SK-N-SH treated with all-trans-retinoic acid at 6 μM for 48 hours (cell line): ENCODE measurements at regions not wholly inside any gene's neighbourhood (a gene's known extent, or its start where the extent isn't known, plus 50 kb on each side); places are given as distances from the start of the nearest gene placed in this dataset.

Experiments used
- ATAC-seq: fragments of 200-7000 bp; cut with Tn5 transposase; 3 replicates; pipeline ENCODE4 v1.9.1; 2020; ENCODE audit warnings: mild to moderate bottlenecking, moderate library complexity
- ARNTL ChIP-seq: fragments of 450-650 bp; formaldehyde crosslinking; IDR thresholded peaks from 2 replicates; pipeline ENCODE4 v1.5.0; 2020; ENCODE audit warnings: low read depth, mild to moderate bottlenecking, moderate library complexity, borderline replicate concordance
- BACH2 ChIP-seq: fragments of 250-450 bp; sonication (Bioruptor Pico); IDR thresholded peaks from 2 replicates; pipeline ENCODE4 v1.9.0; 2021; ENCODE audit warnings: mild to moderate bottlenecking, borderline replicate concordance
- CREB5 ChIP-seq: fragments of 250-450 bp; sonication (Bioruptor Pico); IDR thresholded peaks from 2 replicates; pipeline ENCODE4 v1.5.1; 2020; ENCODE audit warnings: low read depth, mild to moderate bottlenecking, moderate library complexity
- CSRNP3 ChIP-seq: fragments of 250-450 bp; sonication (Bioruptor Pico); IDR thresholded peaks from 2 replicates; pipeline ENCODE4 v1.5.1; 2021; ENCODE audit warnings: mild to moderate bottlenecking, moderate library complexity
- ESRRG ChIP-seq: fragments of 250-450 bp; sonication (Bioruptor Pico); IDR thresholded peaks from 2 replicates; pipeline ENCODE4 v1.6.1; 2021; ENCODE audit warnings: mild to moderate bottlenecking
- GLIS3 ChIP-seq: fragments of 250-450 bp; sonication (Bioruptor Pico); IDR thresholded peaks from 2 replicates; pipeline ENCODE4 v1.5.0; 2020; ENCODE audit warnings: mild to moderate bottlenecking, moderate library complexity
- ISL1 ChIP-seq: fragments of 250-450 bp; sonication (Bioruptor Pico); IDR thresholded peaks from 2 replicates; pipeline ENCODE4 v2.1.2; 2022; ENCODE audit warnings: mild to moderate bottlenecking, moderate library complexity
- OSR1 ChIP-seq: fragments of 250-450 bp; sonication (Bioruptor Pico); IDR thresholded peaks from 2 replicates; pipeline ENCODE4 v1.8.0; 2022; ENCODE audit warnings: moderate library complexity, mild to moderate bottlenecking, inconsistent platforms
- PATZ1 ChIP-seq: fragments of 250-450 bp; sonication (Bioruptor Pico); IDR thresholded peaks from 2 replicates; pipeline ENCODE4 v1.8.0; 2020; ENCODE audit warnings: mild to moderate bottlenecking, moderate library complexity, borderline replicate concordance
- PPARA ChIP-seq: fragments of 250-450 bp; sonication (Bioruptor Pico); IDR thresholded peaks from 2 replicates; pipeline ENCODE4 v1.5.0; 2020; ENCODE audit warnings: mild to moderate bottlenecking, borderline replicate concordance
- RARB ChIP-seq: fragments of 250-450 bp; sonication (Bioruptor Pico); IDR thresholded peaks from 2 replicates; pipeline ENCODE4 v1.8.0; 2021; ENCODE audit warnings: mild to moderate bottlenecking, moderate library complexity
- SNAI2 ChIP-seq: fragments of 250-450 bp; sonication (Bioruptor Pico); IDR thresholded peaks from 2 replicates; pipeline ENCODE4 v1.5.0; 2020; ENCODE audit warnings: mild to moderate bottlenecking, moderate library complexity
- TCF4 ChIP-seq: fragments of 250-450 bp; sonication (Bioruptor Pico); IDR thresholded peaks from 2 replicates; pipeline ENCODE4 v1.8.0; 2021; ENCODE audit warnings: mild to moderate bottlenecking, moderate library complexity, borderline replicate concordance
- ZC3H10 ChIP-seq: fragments of 250-450 bp; sonication (Bioruptor Pico); IDR thresholded peaks from 2 replicates; pipeline ENCODE4 v1.5.1; 2021; ENCODE audit warnings: mild to moderate bottlenecking, moderate library complexity
- ZFP3 ChIP-seq: fragments of 250-450 bp; sonication (Bioruptor Pico); IDR thresholded peaks from 2 replicates; pipeline ENCODE4 v1.5.0; 2020; ENCODE audit warnings: mild to moderate bottlenecking, moderate library complexity
- ZFP30 ChIP-seq: fragments of 450-650 bp; formaldehyde crosslinking; IDR thresholded peaks from 2 replicates; pipeline ENCODE4 v1.5.0; 2022; ENCODE audit warnings: mild to moderate bottlenecking, moderate library complexity
- ZNF565 ChIP-seq: fragments of 450-650 bp; formaldehyde crosslinking; conservative IDR thresholded peaks from 2 replicates; pipeline ENCODE4 v1.5.0; 2020; ENCODE audit warnings: low read depth, mild to moderate bottlenecking, moderate library complexity
- TF ChIP-seq, protein P1 (sequence below): fragments of 250-450 bp; sonication (Bioruptor Pico); IDR thresholded peaks from 2 replicates; pipeline ENCODE4 v1.8.0; 2021; ENCODE audit warnings: low read depth, mild to moderate bottlenecking, moderate library complexity, borderline replicate concordance
- TF ChIP-seq, protein P2 (sequence below): fragments of 250-450 bp; sonication (Bioruptor Pico); IDR thresholded peaks from 2 replicates; pipeline ENCODE4 v1.5.0; 2020; ENCODE audit warnings: mild to moderate bottlenecking, moderate library complexity

GRCh38 chr7:46463170-46463569 lies 542.1 kb upstream of the IGFBP3 start:
- ATAC-seq = no peak
- TF ChIP-seq RARB (CRISPR knock-in tag) = no peak
- no peak for TF ChIP-seq TCF4 (CRISPR knock-in tag)
- TF ChIP-seq OSR1 (CRISPR knock-in tag) = no peak
- no peak for TF ChIP-seq PATZ1 (CRISPR knock-in tag)
- no peak for TF ChIP-seq ZFP30 (CRISPR knock-in tag)

GRCh38 chr7:46461334-46461777 lies 540.3 kb upstream of the IGFBP3 start:
- no peak for ATAC-seq

More at GRCh38 chr7:46461334-46461777, 540.3 kb upstream of the IGFBP3 start:
- no peak for TF ChIP-seq ISL1
- no peak for TF ChIP-seq ZC3H10 (CRISPR knock-in tag)
- TF ChIP-seq, protein P1, sequence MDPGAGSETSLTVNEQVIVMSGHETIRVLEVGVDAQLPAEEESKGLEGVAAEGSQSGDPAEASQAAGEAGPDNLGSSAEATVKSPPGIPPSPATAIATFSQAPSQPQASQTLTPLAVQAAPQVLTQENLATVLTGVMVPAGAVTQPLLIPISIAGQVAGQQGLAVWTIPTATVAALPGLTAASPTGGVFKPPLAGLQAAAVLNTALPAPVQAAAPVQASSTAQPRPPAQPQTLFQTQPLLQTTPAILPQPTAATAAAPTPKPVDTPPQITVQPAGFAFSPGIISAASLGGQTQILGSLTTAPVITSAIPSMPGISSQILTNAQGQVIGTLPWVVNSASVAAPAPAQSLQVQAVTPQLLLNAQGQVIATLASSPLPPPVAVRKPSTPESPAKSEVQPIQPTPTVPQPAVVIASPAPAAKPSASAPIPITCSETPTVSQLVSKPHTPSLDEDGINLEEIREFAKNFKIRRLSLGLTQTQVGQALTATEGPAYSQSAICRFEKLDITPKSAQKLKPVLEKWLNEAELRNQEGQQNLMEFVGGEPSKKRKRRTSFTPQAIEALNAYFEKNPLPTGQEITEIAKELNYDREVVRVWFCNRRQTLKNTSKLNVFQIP (CRISPR knock-in tag) = no peak
- TF ChIP-seq TCF4 (CRISPR knock-in tag) = no peak
- TF ChIP-seq GLIS3 = no peak
- no peak for TF ChIP-seq SNAI2 (CRISPR knock-in tag)
- no peak for TF ChIP-seq ZFP3
- TF ChIP-seq CREB5 (CRISPR knock-in tag) = no peak
- TF ChIP-seq PATZ1 (CRISPR knock-in tag) = no peak
- TF ChIP-seq BACH2 (CRISPR knock-in tag) = no peak
- no peak for TF ChIP-seq ZNF565 (CRISPR knock-in tag)
- no peak for TF ChIP-seq ZFP30 (CRISPR knock-in tag)
- no peak for TF ChIP-seq CSRNP3 (CRISPR knock-in tag)
- no peak for TF ChIP-seq ARNTL (CRISPR knock-in tag)
- TF ChIP-seq, protein P2, sequence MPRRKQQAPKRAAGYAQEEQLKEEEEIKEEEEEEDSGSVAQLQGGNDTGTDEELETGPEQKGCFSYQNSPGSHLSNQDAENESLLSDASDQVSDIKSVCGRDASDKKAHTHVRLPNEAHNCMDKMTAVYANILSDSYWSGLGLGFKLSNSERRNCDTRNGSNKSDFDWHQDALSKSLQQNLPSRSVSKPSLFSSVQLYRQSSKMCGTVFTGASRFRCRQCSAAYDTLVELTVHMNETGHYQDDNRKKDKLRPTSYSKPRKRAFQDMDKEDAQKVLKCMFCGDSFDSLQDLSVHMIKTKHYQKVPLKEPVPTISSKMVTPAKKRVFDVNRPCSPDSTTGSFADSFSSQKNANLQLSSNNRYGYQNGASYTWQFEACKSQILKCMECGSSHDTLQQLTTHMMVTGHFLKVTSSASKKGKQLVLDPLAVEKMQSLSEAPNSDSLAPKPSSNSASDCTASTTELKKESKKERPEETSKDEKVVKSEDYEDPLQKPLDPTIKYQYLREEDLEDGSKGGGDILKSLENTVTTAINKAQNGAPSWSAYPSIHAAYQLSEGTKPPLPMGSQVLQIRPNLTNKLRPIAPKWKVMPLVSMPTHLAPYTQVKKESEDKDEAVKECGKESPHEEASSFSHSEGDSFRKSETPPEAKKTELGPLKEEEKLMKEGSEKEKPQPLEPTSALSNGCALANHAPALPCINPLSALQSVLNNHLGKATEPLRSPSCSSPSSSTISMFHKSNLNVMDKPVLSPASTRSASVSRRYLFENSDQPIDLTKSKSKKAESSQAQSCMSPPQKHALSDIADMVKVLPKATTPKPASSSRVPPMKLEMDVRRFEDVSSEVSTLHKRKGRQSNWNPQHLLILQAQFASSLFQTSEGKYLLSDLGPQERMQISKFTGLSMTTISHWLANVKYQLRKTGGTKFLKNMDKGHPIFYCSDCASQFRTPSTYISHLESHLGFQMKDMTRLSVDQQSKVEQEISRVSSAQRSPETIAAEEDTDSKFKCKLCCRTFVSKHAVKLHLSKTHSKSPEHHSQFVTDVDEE (CRISPR knock-in tag) = no peak
- no peak for TF ChIP-seq PPARA (CRISPR knock-in tag)
- TF ChIP-seq OSR1 (CRISPR knock-in tag) = no peak
- no peak for TF ChIP-seq RARB (CRISPR knock-in tag)
- no peak for TF ChIP-seq ESRRG
- TF ChIP-seq, all 23 proteins: peak for 0
